Caco-2 (cell line): ENCODE measurements at regions not wholly inside any gene's neighbourhood (a gene's known extent, or its start where the extent isn't known, plus 50 kb on each side); places are given as distances from the start of the nearest gene placed in this dataset.

Experiments used
- BruUV-seq: library from RNA; stranded (reverse); fragments of 400-500 nt; replicated peaks from 2 replicates; lab custom pipeline; 2021; lab: Mats Ljungman, UMichigan
- CTCF ChIA-PET: fragments of 300-600 bp; sonication (Branson Sonifier 250); formaldehyde crosslinking; loops from one replicate; lab custom pipeline; 2022; ENCODE audit warnings: antibody characterized with exemption; lab: Charles Lee
- POLR2A ChIA-PET: fragments of 300-600 bp; sonication (Branson Sonifier 250); formaldehyde crosslinking; loops from one replicate; lab custom pipeline; 2022; ENCODE audit warnings: antibody characterized with exemption; lab: Charles Lee
- DNase-seq, 2 experiments: peaks; one replicate each; pipeline versions ENCODE4 v3.0.0 to v3.0.0-alpha.2; 2020 to 2022
- H3K27me3 ChIP-seq: replicated peaks from 2 replicates; pipeline ENCODE4 v1.6.0; 2011; ENCODE audit warnings: low read length; ENCODE audit not compliant: control insufficient read depth, insufficient read depth
- H3K36me3 ChIP-seq: 2 replicates; pipeline ENCODE4 v1.5.1; 2011; ENCODE audit warnings: low read length; ENCODE audit not compliant: control insufficient read depth, insufficient read depth
- H3K4me1 ChIP-seq: fragments of 250-450 bp; sonication (Bioruptor Pico); 2 replicates; pipeline ENCODE4 v1.5.1; 2020; ENCODE audit warnings: mild to moderate bottlenecking
- H3K4me3 ChIP-seq: 2 replicates; pipeline ENCODE4 v1.5.1; 2011; ENCODE audit warnings: low read depth, mild to moderate bottlenecking, control low read depth, low read length
- H3K9me3 ChIP-seq: fragments of 250-450 bp; sonication (Bioruptor Pico); 2 replicates; pipeline ENCODE4 v1.5.1; 2020; ENCODE audit warnings: mild to moderate bottlenecking, moderate library complexity
- H3K27ac Mint-ChIP-seq: one replicate; pipeline ENCODE4 v1.8.0; 2022; ENCODE audit warnings: mixed read lengths; ENCODE audit not compliant: unreplicated experiment
- H3K27me3 Mint-ChIP-seq: one replicate; pipeline ENCODE4 v1.8.0; 2022; ENCODE audit warnings: mixed read lengths; ENCODE audit not compliant: insufficient read depth, unreplicated experiment
- H3K36me3 Mint-ChIP-seq: one replicate; pipeline ENCODE4 v1.8.0; 2022; ENCODE audit warnings: mild to moderate bottlenecking, mixed read lengths; ENCODE audit not compliant: insufficient read depth, unreplicated experiment
- H3K4me1 Mint-ChIP-seq: one replicate; pipeline ENCODE4 v1.8.0; 2022; ENCODE audit warnings: low read depth, mixed read lengths; ENCODE audit not compliant: unreplicated experiment
- H3K4me3 Mint-ChIP-seq: one replicate; pipeline ENCODE4 v1.8.0; 2022; ENCODE audit warnings: mild to moderate bottlenecking, moderate library complexity, mixed read lengths; ENCODE audit not compliant: unreplicated experiment
- H3K9me3 Mint-ChIP-seq: one replicate; pipeline ENCODE4 v1.8.0; 2022; ENCODE audit warnings: mixed read lengths; ENCODE audit not compliant: unreplicated experiment
- CTCF ChIP-seq, 2 experiments: fragments of 200-600 bp in 1 of 2; IDR thresholded peaks; 1 replicate in 1 of 2; 2 replicates in 1 of 2; pipeline versions ENCODE4 v1.5.1 to v1.8.0; 2011 to 2022; ENCODE audit warnings: antibody characterized with exemption in 1 of 2, control low read depth in 1 of 2, inconsistent platforms in 1 of 2, low read depth in 1 of 2, low read length in 1 of 2, mild to moderate bottlenecking in 1 of 2, moderate library complexity in 1 of 2; ENCODE audit not compliant: insufficient read depth in 1 of 2, severe bottlenecking in 1 of 2, unreplicated experiment in 1 of 2
- intact Hi-C: fragments of 100-400 bp; cut with micrococcal nuclease; formaldehyde crosslinking; loops from one replicate; pipeline ENCODE4 v1.10.0; 2022; ENCODE audit not compliant: unreplicated experiment

GRCh38 chr2:204434660-204435462 lies 110.4 kb upstream of the PARD3B start:
- H3K4me1 Mint-ChIP-seq, result no peaks in the 10 kb centered on the region
- H3K36me3 Mint-ChIP-seq, result no peaks in the 10 kb centered on the region
- H3K4me3 ChIP-seq, result no peak overlapping the region
- POLR2A ChIA-PET, result no interaction called here
- no peak overlapping the region for H3K4me3 Mint-ChIP-seq
- no peaks in the 10 kb centered on the region for H3K4me1 ChIP-seq
- intact Hi-C loops, result no loop called here
- CTCF ChIA-PET, result no interaction called here
- H3K9me3 ChIP-seq, result peaks cover 6% of the 10 kb centered on the region
- BruUV-seq, result no TSS peak
- H3K27me3 Mint-ChIP-seq, result no peaks in the 10 kb centered on the region
- H3K36me3 ChIP-seq, result no peaks in the 10 kb centered on the region
- no peaks in the 10 kb centered on the region for H3K27me3 ChIP-seq
- no peak overlapping the region for H3K27ac Mint-ChIP-seq
- no peak for DNase-seq
- TF ChIP-seq CTCF (IDR thresholded peaks at IDR 0.05; ENCODE audit: insufficient read depth in 1 of 2, low read depth in 1 of 2, low read length in 1 of 2, severe bottlenecking in 1 of 2, unreplicated experiment in 1 of 2), result no peak
- H3K9me3 Mint-ChIP-seq, result peaks cover 33% of the 10 kb centered on the region

- H3K36me3 Mint-ChIP-seq, result no peaks in the 10 kb centered on the region
- no peak for TF ChIP-seq CTCF (IDR thresholded peaks at IDR 0.05; ENCODE audit: insufficient read depth in 1 of 2, low read depth in 1 of 2, low read length in 1 of 2, severe bottlenecking in 1 of 2, unreplicated experiment in 1 of 2)
- H3K4me1 ChIP-seq, result no peaks in the 10 kb centered on the region
- H3K36me3 ChIP-seq, result no peaks in the 10 kb centered on the region
- peaks cover 6% of the 10 kb centered on the region for H3K9me3 ChIP-seq
- H3K4me3 Mint-ChIP-seq, result no peak overlapping the region
- intact Hi-C loops, result no loop called here
- H3K4me1 Mint-ChIP-seq, result no peaks in the 10 kb centered on the region
- ChIA-PET CTCF (no interaction called here), POLR2A (no interaction called here)
- no peaks in the 10 kb centered on the region for H3K27me3 ChIP-seq
- H3K27ac Mint-ChIP-seq, result no peak overlapping the region
- peaks cover 24% of the 10 kb centered on the region for H3K9me3 Mint-ChIP-seq
- no peaks in the 10 kb centered on the region for H3K27me3 Mint-ChIP-seq
- no TSS peak for BruUV-seq
- no peak for DNase-seq
- H3K4me3 ChIP-seq, result no peak overlapping the region
Observed at GRCh38 chr2:204436230-204436629, 109.0 kb upstream of the PARD3B start.

GRCh38 chr2:204437408-204437807 lies 107.9 kb upstream of the PARD3B start:
- no peak for TF ChIP-seq CTCF (IDR thresholded peaks at IDR 0.05; ENCODE audit: insufficient read depth in 1 of 2, low read depth in 1 of 2, low read length in 1 of 2, severe bottlenecking in 1 of 2, unreplicated experiment in 1 of 2)
- H3K4me3 Mint-ChIP-seq, result no peak overlapping the region
- H3K27me3 Mint-ChIP-seq, result no peaks in the 10 kb centered on the region
- intact Hi-C loops, result no loop called here
- no peak for DNase-seq
- no peaks in the 10 kb centered on the region for H3K36me3 Mint-ChIP-seq
- H3K4me3 ChIP-seq, result no peak overlapping the region
- no peak overlapping the region for H3K27ac Mint-ChIP-seq
- no peaks in the 10 kb centered on the region for H3K36me3 ChIP-seq
- BruUV-seq, result no TSS peak
- H3K4me1 ChIP-seq, result no peaks in the 10 kb centered on the region
- H3K9me3 ChIP-seq, result no peaks in the 10 kb centered on the region; the same call in 1 of the 2 replicates
- peaks cover 21% of the 10 kb centered on the region for H3K9me3 Mint-ChIP-seq
- H3K4me1 Mint-ChIP-seq, result no peaks in the 10 kb centered on the region
- ChIA-PET POLR2A (no interaction called here), CTCF (no interaction called here)
- no peaks in the 10 kb centered on the region for H3K27me3 ChIP-seq
